ENCODE measurements at regions not wholly inside any gene's neighbourhood (a gene's known extent, or its start where the extent isn't known, plus 50 kb on each side); places are given as distances from the start of the nearest gene placed in this dataset.
"Not testable (repeated sequence)": the region's sequence is repeated elsewhere in the genome, so short reads cannot be mapped to it uniquely, and the experiment has no call there.

GRCh38 chr5:89535411-89535810 is 652.4 kb upstream of the MEF2C start:
- H3K27me3 ChIP-seq = no peaks in the 10 kb centered on the region
- H3K4me1 ChIP-seq = no peaks in the 10 kb centered on the region
- intact Hi-C loops (cut with DNase I) = no loop called here
- no peak overlapping the region for H3K4me3 ChIP-seq
- H3K36me3 ChIP-seq = no peaks in the 10 kb centered on the region
- TF ChIP-seq, protein P1, sequence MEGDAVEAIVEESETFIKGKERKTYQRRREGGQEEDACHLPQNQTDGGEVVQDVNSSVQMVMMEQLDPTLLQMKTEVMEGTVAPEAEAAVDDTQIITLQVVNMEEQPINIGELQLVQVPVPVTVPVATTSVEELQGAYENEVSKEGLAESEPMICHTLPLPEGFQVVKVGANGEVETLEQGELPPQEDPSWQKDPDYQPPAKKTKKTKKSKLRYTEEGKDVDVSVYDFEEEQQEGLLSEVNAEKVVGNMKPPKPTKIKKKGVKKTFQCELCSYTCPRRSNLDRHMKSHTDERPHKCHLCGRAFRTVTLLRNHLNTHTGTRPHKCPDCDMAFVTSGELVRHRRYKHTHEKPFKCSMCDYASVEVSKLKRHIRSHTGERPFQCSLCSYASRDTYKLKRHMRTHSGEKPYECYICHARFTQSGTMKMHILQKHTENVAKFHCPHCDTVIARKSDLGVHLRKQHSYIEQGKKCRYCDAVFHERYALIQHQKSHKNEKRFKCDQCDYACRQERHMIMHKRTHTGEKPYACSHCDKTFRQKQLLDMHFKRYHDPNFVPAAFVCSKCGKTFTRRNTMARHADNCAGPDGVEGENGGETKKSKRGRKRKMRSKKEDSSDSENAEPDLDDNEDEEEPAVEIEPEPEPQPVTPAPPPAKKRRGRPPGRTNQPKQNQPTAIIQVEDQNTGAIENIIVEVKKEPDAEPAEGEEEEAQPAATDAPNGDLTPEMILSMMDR (IDR thresholded peaks at IDR 0.05) = no peak
- TF ChIP-seq POLR2AphosphoS5 (IDR thresholded peaks at IDR 0.05; ENCODE audit: insufficient read depth in 1 of 2, low read depth in 1 of 2) = no peak
- TF ChIP-seq POLR2A (IDR thresholded peaks at IDR 0.05) = no peak
- no peaks in the 10 kb centered on the region for H3K9me3 ChIP-seq
- no peak overlapping the region for H3K27ac ChIP-seq
- no peak for DNase-seq (ENCODE audit: extremely low spot score in 2 of 2)

- no peaks in the 10 kb centered on the region for H3K9me3 ChIP-seq
- intact Hi-C loops (cut with DNase I) = no loop called here
- no peaks in the 10 kb centered on the region for H3K36me3 ChIP-seq
- no peak for DNase-seq (ENCODE audit: extremely low spot score in 2 of 2)
- no peaks in the 10 kb centered on the region for H3K27me3 ChIP-seq
- H3K4me1 ChIP-seq = no peaks in the 10 kb centered on the region
- TF ChIP-seq POLR2AphosphoS5 (IDR thresholded peaks at IDR 0.05; ENCODE audit: insufficient read depth in 1 of 2, low read depth in 1 of 2) = no peak
- no peak for TF ChIP-seq POLR2A (IDR thresholded peaks at IDR 0.05)
- TF ChIP-seq, protein P1 (IDR thresholded peaks at IDR 0.05) = no peak
- no peak overlapping the region for H3K4me3 ChIP-seq
- H3K27ac ChIP-seq = no peak overlapping the region
Observed at GRCh38 chr5:89534331-89534730, 651.3 kb upstream of the MEF2C start.

GRCh38 chr5:89524785-89525184 is 641.8 kb upstream of the MEF2C start:
- intact Hi-C loops (cut with DNase I) = no loop called here
- H3K36me3 ChIP-seq = no peaks in the 10 kb centered on the region
- TF ChIP-seq POLR2A (IDR thresholded peaks at IDR 0.05) = no peak
- TF ChIP-seq, protein P1 (IDR thresholded peaks at IDR 0.05) = no peak
- TF ChIP-seq POLR2AphosphoS5 (IDR thresholded peaks at IDR 0.05; ENCODE audit: insufficient read depth in 1 of 2, low read depth in 1 of 2) = no peak
- H3K4me1 ChIP-seq = no peaks in the 10 kb centered on the region
- no peaks in the 10 kb centered on the region for H3K9me3 ChIP-seq
- no peak overlapping the region for H3K4me3 ChIP-seq
- no peaks in the 10 kb centered on the region for H3K27me3 ChIP-seq
- H3K27ac ChIP-seq = no peak overlapping the region
- DNase-seq (ENCODE audit: extremely low spot score in 2 of 2) = no peak

DNA sequence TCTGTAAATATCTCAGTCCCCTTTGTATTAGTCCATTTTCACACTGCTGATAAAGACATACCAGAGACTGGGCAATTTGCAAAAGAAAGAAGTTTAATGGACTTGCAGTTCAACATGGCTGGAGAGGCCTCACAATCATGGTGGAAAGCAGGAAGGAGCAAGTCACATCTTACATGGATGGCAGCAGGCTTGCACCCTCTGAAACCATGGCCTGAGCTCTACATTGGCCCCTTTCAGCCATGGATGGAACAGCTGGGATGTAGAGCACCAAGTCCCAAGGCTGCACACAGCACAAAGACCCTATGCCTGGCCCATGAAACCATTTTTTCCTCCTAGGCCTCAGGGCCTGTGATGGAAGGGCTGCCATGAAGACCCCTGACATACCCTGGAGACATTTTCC is 640.9 kb upstream of the MEF2C start:
- H3K4me1 ChIP-seq; H3K4me3 ChIP-seq; intact Hi-C loops (cut with DNase I); H3K9me3 ChIP-seq; H3K36me3 ChIP-seq; H3K27ac ChIP-seq; H3K27me3 ChIP-seq; DNase-seq (ENCODE audit: extremely low spot score in 2 of 2): not testable (repeated sequence)

- no peaks in the 10 kb centered on the region for H3K36me3 ChIP-seq
- H3K4me3 ChIP-seq = no peak overlapping the region
- H3K27me3 ChIP-seq = no peaks in the 10 kb centered on the region
- no peaks in the 10 kb centered on the region for H3K4me1 ChIP-seq
- TF ChIP-seq POLR2A (IDR thresholded peaks at IDR 0.05) (no peak), POLR2AphosphoS5 (IDR thresholded peaks at IDR 0.05; ENCODE audit: insufficient read depth in 1 of 2, low read depth in 1 of 2) (no peak)
- TF ChIP-seq, protein P1 (IDR thresholded peaks at IDR 0.05) = no peak
- H3K9me3 ChIP-seq = no peaks in the 10 kb centered on the region
- H3K27ac ChIP-seq = no peak overlapping the region
- DNase-seq (ENCODE audit: extremely low spot score in 2 of 2) = no peak
- intact Hi-C loops (cut with DNase I) = no loop called here
Observed at GRCh38 chr5:89520771-89521170, 637.8 kb upstream of the MEF2C start.
